GM10248 (cell line): ENCODE measurements at regions not wholly inside any gene's neighbourhood (a gene's known extent, or its start where the extent isn't known, plus 50 kb on each side); places are given as distances from the start of the nearest gene placed in this dataset.

Source experiments
- CTCF ChIA-PET: fragments of 300-600 bp; sonication (Branson Sonifier 250); formaldehyde crosslinking; extraction: SDS; loops from one replicate; lab custom pipeline; 2021; ENCODE audit warnings: antibody characterized with exemption; lab: Yijun Ruan, JAX
- POLR2A ChIA-PET: fragments of 350-650 bp; sonication (Branson Sonifier 250); formaldehyde crosslinking; extraction: SDS; loops from one replicate; lab custom pipeline; 2020; ENCODE audit warnings: antibody characterized with exemption; lab: Yijun Ruan, JAX
- DNase-seq: peaks from one replicate; pipeline ENCODE4 v3.0.0; 2012; ENCODE audit errors: extremely low spot score
- TF ChIP-seq, protein P1 (sequence below): IDR thresholded peaks from 2 replicates; pipeline ENCODE4 v1.5.1; 2012; ENCODE audit warnings: mild to moderate bottlenecking, low read depth; ENCODE audit errors: extremely low read depth, missing control alignments, control extremely low read depth

DNA sequence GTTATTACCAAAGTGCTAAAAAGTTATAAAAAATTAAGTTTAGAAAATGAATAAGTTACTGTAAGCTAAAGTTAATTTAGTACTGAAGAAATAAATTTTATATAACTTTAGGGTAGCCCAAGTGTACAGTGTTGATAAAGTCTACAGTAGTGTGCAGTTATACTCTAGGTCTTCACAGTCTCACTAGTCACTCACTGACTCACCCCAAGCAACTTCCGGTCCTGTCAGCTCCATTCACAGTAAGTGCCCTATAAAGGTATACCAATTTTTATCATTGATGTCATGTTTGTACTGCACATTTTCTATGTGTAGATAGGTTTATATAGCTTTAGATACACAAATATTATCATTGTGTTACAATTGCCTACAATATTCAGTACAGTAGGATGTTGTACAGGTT is 518.3 kb upstream of the PIK3C3 start:
- POLR2A ChIA-PET, result no interaction called here
- TF ChIP-seq, protein P1, sequence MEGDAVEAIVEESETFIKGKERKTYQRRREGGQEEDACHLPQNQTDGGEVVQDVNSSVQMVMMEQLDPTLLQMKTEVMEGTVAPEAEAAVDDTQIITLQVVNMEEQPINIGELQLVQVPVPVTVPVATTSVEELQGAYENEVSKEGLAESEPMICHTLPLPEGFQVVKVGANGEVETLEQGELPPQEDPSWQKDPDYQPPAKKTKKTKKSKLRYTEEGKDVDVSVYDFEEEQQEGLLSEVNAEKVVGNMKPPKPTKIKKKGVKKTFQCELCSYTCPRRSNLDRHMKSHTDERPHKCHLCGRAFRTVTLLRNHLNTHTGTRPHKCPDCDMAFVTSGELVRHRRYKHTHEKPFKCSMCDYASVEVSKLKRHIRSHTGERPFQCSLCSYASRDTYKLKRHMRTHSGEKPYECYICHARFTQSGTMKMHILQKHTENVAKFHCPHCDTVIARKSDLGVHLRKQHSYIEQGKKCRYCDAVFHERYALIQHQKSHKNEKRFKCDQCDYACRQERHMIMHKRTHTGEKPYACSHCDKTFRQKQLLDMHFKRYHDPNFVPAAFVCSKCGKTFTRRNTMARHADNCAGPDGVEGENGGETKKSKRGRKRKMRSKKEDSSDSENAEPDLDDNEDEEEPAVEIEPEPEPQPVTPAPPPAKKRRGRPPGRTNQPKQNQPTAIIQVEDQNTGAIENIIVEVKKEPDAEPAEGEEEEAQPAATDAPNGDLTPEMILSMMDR, result no peak
- CTCF ChIA-PET, result interaction anchor here (0.7 kb wide), 1 partner anchor 11 kb away, joined by 3 read pairs; no protein-coding TSS in a partner anchor
- DNase-seq, result no peak

DNA sequence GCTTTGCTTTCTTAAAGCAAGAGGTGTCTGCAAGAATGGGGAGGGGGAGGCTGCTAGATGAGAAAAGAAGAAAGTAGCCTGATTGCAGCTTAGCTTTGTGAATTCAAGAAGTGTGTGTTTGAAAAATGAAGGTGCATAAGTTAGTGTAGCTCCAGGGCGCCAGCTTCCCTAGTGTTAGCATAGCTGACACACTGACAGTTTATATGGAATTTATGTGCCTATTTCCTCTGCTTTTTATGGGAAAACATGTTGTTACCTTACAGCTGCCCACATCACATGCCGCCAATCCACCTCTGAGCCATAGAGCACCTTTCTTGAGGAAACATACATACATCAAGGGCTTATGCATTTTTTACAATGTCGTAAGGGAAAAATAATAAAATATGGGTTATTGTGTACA is 536.4 kb upstream of the PIK3C3 start:
- no peak for DNase-seq
- ChIA-PET CTCF (no interaction called here), POLR2A (no interaction called here)
- TF ChIP-seq, protein P1, result no peak

DNA sequence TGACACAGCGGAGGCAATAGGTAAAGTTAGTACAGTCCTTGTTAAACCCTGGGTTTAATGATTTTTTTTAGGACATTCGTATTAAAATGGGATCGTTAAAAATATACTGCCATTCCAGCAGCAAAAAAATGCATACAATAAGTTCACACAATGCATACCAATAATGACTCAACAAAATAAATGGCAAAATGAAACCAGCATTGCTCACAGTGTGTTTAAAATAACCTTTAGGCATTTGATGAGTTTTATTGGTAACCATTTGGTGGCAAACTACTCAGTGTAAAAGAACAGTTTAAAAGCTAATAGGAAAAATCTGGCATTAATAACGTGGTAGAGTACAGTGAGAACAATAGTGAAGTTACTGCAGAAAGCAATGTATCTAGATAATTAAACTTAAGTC is 539.0 kb upstream of the PIK3C3 start:
- CTCF ChIA-PET, result interaction anchor here (1.1 kb wide), 1 partner anchor 10 kb away, joined by 3 read pairs; no protein-coding TSS in a partner anchor
- POLR2A ChIA-PET, result no interaction called here
- TF ChIP-seq, protein P1, result no peak
- no peak for DNase-seq

DNA sequence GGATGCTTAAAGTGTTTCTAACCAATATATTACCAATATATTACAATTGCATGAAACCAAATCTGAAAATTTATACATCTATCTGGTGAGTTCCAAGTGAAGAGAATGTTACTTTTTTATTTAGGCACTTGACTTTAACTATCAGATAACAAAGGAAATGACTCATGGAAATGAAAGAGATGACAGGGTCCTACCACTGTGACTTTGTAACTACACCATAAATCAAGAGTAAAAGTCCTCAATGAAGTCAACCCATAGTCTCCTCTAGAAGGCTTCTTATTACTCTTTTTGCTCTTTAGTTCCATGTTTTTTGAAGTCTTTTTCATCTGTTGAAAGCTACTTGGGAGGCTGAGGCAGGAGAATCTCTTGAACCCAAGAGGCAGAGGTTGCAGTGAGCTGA is 545.0 kb upstream of the PIK3C3 start:
- TF ChIP-seq, protein P1, result no peak
- DNase-seq, result no peak
- POLR2A ChIA-PET, result no interaction called here
- CTCF ChIA-PET, result no interaction called here

DNA sequence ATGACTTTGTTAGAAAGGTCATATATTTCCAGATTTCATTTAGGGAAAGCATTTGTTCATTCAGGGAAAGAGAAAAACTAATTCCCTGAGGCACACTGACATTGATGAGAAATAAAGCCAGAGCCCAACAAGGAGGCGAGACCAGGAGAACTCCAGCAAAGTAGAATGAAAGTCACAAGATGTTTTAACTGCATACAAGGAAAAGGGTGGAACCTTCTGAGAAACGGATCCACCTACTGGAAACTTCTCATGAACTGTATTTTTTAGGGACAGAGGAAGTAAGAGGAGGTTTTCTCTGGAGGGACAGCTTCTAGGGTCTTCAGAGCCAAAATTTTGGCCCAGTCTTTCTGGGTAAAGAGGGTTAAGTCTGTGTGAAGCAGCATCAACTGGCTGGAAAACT is 548.2 kb upstream of the PIK3C3 start:
- TF ChIP-seq, protein P1, result no peak
- ChIA-PET CTCF (no interaction called here), POLR2A (no interaction called here)
- no peak for DNase-seq

DNA sequence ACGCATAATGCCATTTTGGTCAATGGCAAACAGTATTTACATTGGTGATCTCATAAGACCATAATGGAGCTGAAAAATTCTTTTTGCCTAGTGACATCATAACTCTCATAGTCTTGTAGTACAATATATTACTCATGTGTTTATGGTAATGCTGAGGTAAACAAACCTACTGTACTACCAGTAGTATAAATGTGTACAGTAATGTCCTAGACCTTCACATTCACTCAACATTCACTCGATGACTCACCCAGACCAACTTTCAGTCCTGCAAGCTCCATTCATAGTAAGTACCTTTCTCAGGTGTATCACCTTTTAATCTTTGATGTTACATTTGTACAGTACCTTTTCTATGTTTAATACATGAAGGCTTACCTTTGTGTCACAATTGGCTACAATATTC is 558.2 kb upstream of the PIK3C3 start:
- POLR2A ChIA-PET, result no interaction called here
- no peak for DNase-seq
- CTCF ChIA-PET, result no interaction called here
- TF ChIP-seq, protein P1, result no peak

DNA sequence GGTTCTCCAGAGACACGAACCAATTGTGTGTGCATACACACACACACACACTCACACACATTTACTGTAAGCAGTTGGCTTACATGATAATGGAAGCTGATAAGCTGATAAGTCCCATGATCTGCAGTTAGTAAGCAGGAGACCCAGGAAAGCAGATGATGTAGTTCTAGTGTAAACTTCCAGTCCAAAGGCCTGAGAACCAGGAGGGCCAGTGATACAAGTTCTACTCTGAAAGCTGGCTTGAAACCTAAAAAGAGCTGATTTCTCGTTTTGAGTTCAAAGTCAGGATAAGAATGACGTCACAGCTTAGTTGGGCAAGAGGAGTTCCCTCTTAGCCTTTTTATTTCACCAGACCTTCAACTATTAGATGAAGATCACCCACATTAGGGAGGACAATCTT is 558.8 kb upstream of the PIK3C3 start:
- no peak for DNase-seq
- ChIA-PET POLR2A (no interaction called here), CTCF (no interaction called here)
- TF ChIP-seq, protein P1, result no peak
